ENCODE measurements at regions not wholly inside any gene's neighbourhood (a gene's known extent, or its start where the extent isn't known, plus 50 kb on each side); places are given as distances from the start of the nearest gene placed in this dataset.

DNA sequence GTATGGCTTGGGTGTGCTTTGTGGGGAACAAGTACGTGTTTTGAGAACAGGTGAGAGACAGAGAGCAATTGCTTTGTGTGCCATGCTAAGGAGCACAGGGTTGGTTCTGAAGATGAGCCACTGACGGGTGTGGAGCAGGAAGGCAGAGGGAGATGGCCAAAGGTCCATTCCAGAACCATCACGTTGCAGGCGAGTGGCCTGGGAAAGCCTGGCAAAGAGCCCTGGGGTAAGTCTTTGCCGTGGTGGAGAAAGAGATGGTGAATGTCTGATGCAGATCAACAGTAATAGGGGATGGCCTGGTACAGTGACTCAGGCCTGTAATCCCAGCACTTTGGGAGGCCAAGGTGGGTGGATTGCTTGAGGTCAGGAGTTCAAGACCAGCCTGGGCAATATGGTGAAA, 93.5 kb upstream of the ZNF521 start:
- no peaks in the 10 kb centered on the region for H3K27me3 Mint-ChIP-seq
- Histone ChIP-seq H3K4me2 (replicated peaks; ENCODE audit: low read depth, low read length, poor library complexity, severe bottlenecking) (no peak overlapping the region), H3K27me3 (replicated peaks in 1 of 4; ENCODE audit: control extremely low read depth in 1 of 4, control insufficient read depth in 3 of 4, insufficient read depth in 4 of 4, low read length in 3 of 4) (no peaks in the 10 kb centered on the region), H3K9me3 (ENCODE audit: control extremely low read depth in 1 of 3, control insufficient read depth in 2 of 3, insufficient read depth in 1 of 3, low read length in 2 of 3) (no peaks in the 10 kb centered on the region), H3K27ac (ENCODE audit: low read length in 2 of 2) (no peak overlapping the region), H3K36me3 (replicated peaks in 1 of 2; ENCODE audit: control extremely low read depth in 1 of 2, control insufficient read depth in 1 of 2, extremely low read depth in 1 of 2, insufficient read depth in 2 of 2, low read length in 1 of 2) (no peaks in the 10 kb centered on the region), H3K9ac (ENCODE audit: low read length) (no peak overlapping the region), H3K79me2 (ENCODE audit: control insufficient read depth, insufficient read depth, low read length) (no peaks in the 10 kb centered on the region), H4K20me1 (ENCODE audit: control insufficient read depth, insufficient read depth, low read length, poor library complexity, severe bottlenecking) (no peaks in the 10 kb centered on the region), H2AFZ (ENCODE audit: insufficient read depth, low read depth, low read length, poor library complexity, severe bottlenecking) (no peak overlapping the region), H3K4me3 (ENCODE audit: control extremely low read depth in 1 of 5, extremely low read depth in 1 of 5, insufficient read depth in 1 of 5, low read depth in 2 of 5, low read length in 4 of 5) (no peak overlapping the region), H3K4me1 (ENCODE audit: control insufficient read depth in 2 of 2, insufficient read depth in 2 of 2, low read length in 2 of 2) (no peaks in the 10 kb centered on the region)
- intact Hi-C loops (cut with micrococcal nuclease) = no loop called here
- ATAC-seq (ENCODE audit: low read depth) = no peak
- DNase-seq = no peak
- TF ChIP-seq, protein P1, sequence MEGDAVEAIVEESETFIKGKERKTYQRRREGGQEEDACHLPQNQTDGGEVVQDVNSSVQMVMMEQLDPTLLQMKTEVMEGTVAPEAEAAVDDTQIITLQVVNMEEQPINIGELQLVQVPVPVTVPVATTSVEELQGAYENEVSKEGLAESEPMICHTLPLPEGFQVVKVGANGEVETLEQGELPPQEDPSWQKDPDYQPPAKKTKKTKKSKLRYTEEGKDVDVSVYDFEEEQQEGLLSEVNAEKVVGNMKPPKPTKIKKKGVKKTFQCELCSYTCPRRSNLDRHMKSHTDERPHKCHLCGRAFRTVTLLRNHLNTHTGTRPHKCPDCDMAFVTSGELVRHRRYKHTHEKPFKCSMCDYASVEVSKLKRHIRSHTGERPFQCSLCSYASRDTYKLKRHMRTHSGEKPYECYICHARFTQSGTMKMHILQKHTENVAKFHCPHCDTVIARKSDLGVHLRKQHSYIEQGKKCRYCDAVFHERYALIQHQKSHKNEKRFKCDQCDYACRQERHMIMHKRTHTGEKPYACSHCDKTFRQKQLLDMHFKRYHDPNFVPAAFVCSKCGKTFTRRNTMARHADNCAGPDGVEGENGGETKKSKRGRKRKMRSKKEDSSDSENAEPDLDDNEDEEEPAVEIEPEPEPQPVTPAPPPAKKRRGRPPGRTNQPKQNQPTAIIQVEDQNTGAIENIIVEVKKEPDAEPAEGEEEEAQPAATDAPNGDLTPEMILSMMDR (IDR thresholded peaks at IDR 0.05) = no peak
- no peak for TF ChIP-seq EZH2 (IDR thresholded peaks at IDR 0.05; ENCODE audit: borderline replicate concordance, insufficient read depth, low read depth, low read length, poor library complexity, severe bottlenecking)
- WGBS (ENCODE audit: insufficient coverage) = 90% methylated on average over 5 of the region's 5 CpGs
- POLR2A ChIA-PET = no interaction called here
- H3K4me1 Mint-ChIP-seq = no peaks in the 10 kb centered on the region
- no peaks in the 10 kb centered on the region for H3K9me3 Mint-ChIP-seq (ENCODE audit: insufficient read depth)
- no peak overlapping the region for H3K27ac Mint-ChIP-seq
- CTCF ChIA-PET = no interaction called here
- H3K4me3 Mint-ChIP-seq = no peak overlapping the region

DNA sequence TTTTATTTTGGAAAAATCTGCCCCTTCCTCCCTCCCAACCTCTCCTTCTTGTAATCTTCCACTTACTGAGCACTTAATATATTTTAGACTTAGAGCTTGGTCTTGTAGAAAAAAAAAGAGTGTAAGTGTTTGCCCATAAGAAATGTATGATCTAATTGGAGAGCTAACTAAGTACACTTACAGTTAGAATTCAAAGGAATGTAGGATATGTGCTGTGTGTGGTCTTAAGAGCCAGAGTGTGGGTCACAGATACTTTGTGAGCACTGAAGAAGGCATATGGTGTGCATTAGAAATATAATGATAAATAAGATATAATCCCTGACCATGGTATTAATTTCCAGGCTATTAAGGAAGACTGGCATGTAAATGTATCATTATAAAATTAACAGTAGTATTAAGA, 91.8 kb upstream of the ZNF521 start:
- Histone ChIP-seq H3K9ac (ENCODE audit: low read length) (no peak overlapping the region), H3K27me3 (replicated peaks in 1 of 4; ENCODE audit: control extremely low read depth in 1 of 4, control insufficient read depth in 3 of 4, insufficient read depth in 4 of 4, low read length in 3 of 4) (no peaks in the 10 kb centered on the region), H3K27ac (ENCODE audit: low read length in 2 of 2) (no peak overlapping the region), H3K36me3 (replicated peaks in 1 of 2; ENCODE audit: control extremely low read depth in 1 of 2, control insufficient read depth in 1 of 2, extremely low read depth in 1 of 2, insufficient read depth in 2 of 2, low read length in 1 of 2) (no peaks in the 10 kb centered on the region), H2AFZ (ENCODE audit: insufficient read depth, low read depth, low read length, poor library complexity, severe bottlenecking) (no peak overlapping the region), H3K79me2 (ENCODE audit: control insufficient read depth, insufficient read depth, low read length) (no peaks in the 10 kb centered on the region), H3K9me3 (ENCODE audit: control extremely low read depth in 1 of 3, control insufficient read depth in 2 of 3, insufficient read depth in 1 of 3, low read length in 2 of 3) (no peaks in the 10 kb centered on the region), H3K4me1 (ENCODE audit: control insufficient read depth in 2 of 2, insufficient read depth in 2 of 2, low read length in 2 of 2) (no peaks in the 10 kb centered on the region), H3K4me2 (replicated peaks; ENCODE audit: low read depth, low read length, poor library complexity, severe bottlenecking) (no peak overlapping the region), H3K4me3 (ENCODE audit: control extremely low read depth in 1 of 5, extremely low read depth in 1 of 5, insufficient read depth in 1 of 5, low read depth in 2 of 5, low read length in 4 of 5) (no peak overlapping the region), H4K20me1 (ENCODE audit: control insufficient read depth, insufficient read depth, low read length, poor library complexity, severe bottlenecking) (no peaks in the 10 kb centered on the region)
- DNase-seq (no peak), ATAC-seq (ENCODE audit: low read depth) (no peak)
- no peaks in the 10 kb centered on the region for H3K27me3 Mint-ChIP-seq
- H3K4me1 Mint-ChIP-seq = no peaks in the 10 kb centered on the region
- TF ChIP-seq, protein P1 (IDR thresholded peaks at IDR 0.05) = no peak
- no peak for TF ChIP-seq EZH2 (IDR thresholded peaks at IDR 0.05; ENCODE audit: borderline replicate concordance, insufficient read depth, low read depth, low read length, poor library complexity, severe bottlenecking)
- intact Hi-C loops (cut with micrococcal nuclease) = no loop called here
- POLR2A ChIA-PET = no interaction called here
- no peak overlapping the region for H3K27ac Mint-ChIP-seq
- no peak overlapping the region for H3K4me3 Mint-ChIP-seq
- H3K9me3 Mint-ChIP-seq (ENCODE audit: insufficient read depth) = no peaks in the 10 kb centered on the region
- CTCF ChIA-PET = interaction anchor here (0.5 kb wide), 1 partner anchor 633 kb away, joined by 3 read pairs; no protein-coding TSS in a partner anchor

Measured in B cell (primary cell).